HL-60 (cell line): ENCODE measurements at regions not wholly inside any gene's neighbourhood (a gene's known extent, or its start where the extent isn't known, plus 50 kb on each side); places are given as distances from the start of the nearest gene placed in this dataset.

Experiments
- CTCF ChIP-seq: IDR thresholded peaks from one replicate; pipeline ENCODE4 v1.5.1; 2011; ENCODE audit warnings: low read length, control low read depth, inconsistent platforms; ENCODE audit not compliant: insufficient read depth
- GABPA ChIP-seq: IDR thresholded peaks from 2 replicates; pipeline ENCODE4 v1.6.1; 2012; ENCODE audit warnings: low read depth
- POLR2AphosphoS5 ChIP-seq: IDR thresholded peaks from 2 replicates; pipeline ENCODE4 v1.6.1; 2012; ENCODE audit warnings: low read depth
- REST ChIP-seq: IDR thresholded peaks from 2 replicates; pipeline ENCODE4 v1.6.1; 2012; ENCODE audit warnings: low read depth; ENCODE audit not compliant: insufficient replicate concordance
- SPI1 ChIP-seq: IDR thresholded peaks from 2 replicates; pipeline ENCODE4 v1.6.1; 2012; ENCODE audit warnings: low read depth, mild to moderate bottlenecking, borderline replicate concordance

DNA sequence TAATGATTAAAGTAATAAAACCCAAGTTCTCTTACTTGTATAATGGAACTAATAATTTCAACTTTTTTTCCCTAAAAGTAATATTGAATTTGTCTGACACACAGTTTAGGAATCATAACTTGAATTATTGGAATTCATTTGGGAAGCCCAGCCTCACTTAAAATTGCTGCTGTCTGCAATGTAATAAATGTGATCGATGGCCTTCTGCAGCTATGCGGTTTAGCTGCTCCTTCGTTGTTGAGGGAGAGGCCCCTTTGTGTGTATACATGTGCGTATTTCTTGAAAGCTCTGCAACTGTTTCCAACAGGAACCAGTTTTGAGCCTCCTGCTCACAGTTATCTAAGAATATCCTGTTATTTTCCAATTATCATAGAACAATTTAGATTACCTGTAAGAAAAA lies 152.5 kb downstream of the AKR1D1 start:
- TF ChIP-seq CTCF = no peak
- no peak for TF ChIP-seq POLR2AphosphoS5
- TF ChIP-seq REST = no peak
- TF ChIP-seq SPI1 = no peak
- no peak for TF ChIP-seq GABPA
